ENCODE measurements at regions not wholly inside any gene's neighbourhood (a gene's known extent, or its start where the extent isn't known, plus 50 kb on each side); places are given as distances from the start of the nearest gene placed in this dataset.
"Not testable (repeated sequence)": the region's sequence is repeated elsewhere in the genome, so short reads cannot be mapped to it uniquely, and the experiment has no call there.

DNA sequence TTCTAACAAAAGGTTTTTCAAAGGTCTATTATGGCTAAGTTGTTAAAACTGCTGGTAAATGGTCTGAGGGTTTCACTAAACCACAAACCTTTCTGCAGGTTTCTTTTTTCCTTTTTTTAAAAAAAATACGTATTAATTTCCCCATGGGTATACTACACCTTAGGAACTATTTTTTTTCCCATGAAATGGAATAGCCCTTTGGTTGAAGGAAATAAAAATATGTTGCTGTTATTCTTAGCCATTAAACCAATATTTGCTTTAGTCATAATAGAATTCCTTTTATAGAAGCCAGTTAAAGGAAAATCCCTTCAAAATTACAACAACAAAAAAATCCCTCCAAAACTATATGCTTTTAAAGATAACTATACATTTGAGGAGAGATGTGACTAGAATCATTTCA, 1303.3 kb downstream of the ROBO2 start:
- Mint-ChIP-seq H3K4me1 (no peaks in the 10 kb centered on the region), H3K36me3 (no peaks in the 10 kb centered on the region), H3K9me3 (peaks cover 4 to 12% (median 6%) of the 10 kb centered on the region in 7 donors), H3K27me3 (ENCODE audit: low read depth in 3 of 3) (peaks cover 0 to 2% (median 0%) of the 10 kb centered on the region in 3 donors), H3K4me3 (no peak overlapping the region), H3K27ac (no peak overlapping the region)
- H3K36me3 ChIP-seq (replicated peaks in 1 of 2; ENCODE audit: control insufficient read depth in 1 of 2, insufficient read depth in 2 of 2, low read length in 2 of 2) = no peaks in the 10 kb centered on the region
- H3K9me3 ChIP-seq (replicated peaks in 1 of 2; ENCODE audit: control insufficient read depth in 1 of 2, insufficient read depth in 1 of 2, low read length in 2 of 2) = peaks cover 8 to 9% of the 10 kb centered on the region in 2 donors
- H2AFZ ChIP-seq (ENCODE audit: insufficient read depth, low read depth, low read length, poor library complexity, severe bottlenecking) = no peak overlapping the region
- intact Hi-C loops (cut with micrococcal nuclease) = no loop called here
- TF ChIP-seq, protein P1, sequence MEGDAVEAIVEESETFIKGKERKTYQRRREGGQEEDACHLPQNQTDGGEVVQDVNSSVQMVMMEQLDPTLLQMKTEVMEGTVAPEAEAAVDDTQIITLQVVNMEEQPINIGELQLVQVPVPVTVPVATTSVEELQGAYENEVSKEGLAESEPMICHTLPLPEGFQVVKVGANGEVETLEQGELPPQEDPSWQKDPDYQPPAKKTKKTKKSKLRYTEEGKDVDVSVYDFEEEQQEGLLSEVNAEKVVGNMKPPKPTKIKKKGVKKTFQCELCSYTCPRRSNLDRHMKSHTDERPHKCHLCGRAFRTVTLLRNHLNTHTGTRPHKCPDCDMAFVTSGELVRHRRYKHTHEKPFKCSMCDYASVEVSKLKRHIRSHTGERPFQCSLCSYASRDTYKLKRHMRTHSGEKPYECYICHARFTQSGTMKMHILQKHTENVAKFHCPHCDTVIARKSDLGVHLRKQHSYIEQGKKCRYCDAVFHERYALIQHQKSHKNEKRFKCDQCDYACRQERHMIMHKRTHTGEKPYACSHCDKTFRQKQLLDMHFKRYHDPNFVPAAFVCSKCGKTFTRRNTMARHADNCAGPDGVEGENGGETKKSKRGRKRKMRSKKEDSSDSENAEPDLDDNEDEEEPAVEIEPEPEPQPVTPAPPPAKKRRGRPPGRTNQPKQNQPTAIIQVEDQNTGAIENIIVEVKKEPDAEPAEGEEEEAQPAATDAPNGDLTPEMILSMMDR (IDR thresholded peaks at IDR 0.05) = no peak
- WGBS (ENCODE audit: insufficient coverage) = no CpG with 5 or more reads among the region's 1 CpG
- no peaks in the 10 kb centered on the region for H3K27me3 ChIP-seq (ENCODE audit: control insufficient read depth in 2 of 2, insufficient read depth in 2 of 2, low read length in 2 of 2)
- no peaks in the 10 kb centered on the region for H4K20me1 ChIP-seq (ENCODE audit: insufficient read depth, low read length)
- no peak overlapping the region for H3K4me3 ChIP-seq (replicated peaks in 1 of 3; ENCODE audit: low read depth in 2 of 3, low read length in 3 of 3)
- no peaks in the 10 kb centered on the region for H3K4me1 ChIP-seq (ENCODE audit: control insufficient read depth in 1 of 2, insufficient read depth in 2 of 2, low read length in 2 of 2)
- no peak for DNase-seq
- no peak overlapping the region for H3K4me2 ChIP-seq (replicated peaks; ENCODE audit: extremely low read depth, low read length, poor library complexity, severe bottlenecking)
- no peaks in the 10 kb centered on the region for H3K79me2 ChIP-seq (ENCODE audit: insufficient read depth, low read length)
- H3K27ac ChIP-seq (ENCODE audit: low read depth in 1 of 2, low read length in 2 of 2) = no peak overlapping the region
- H3K9ac ChIP-seq (ENCODE audit: insufficient read depth, low read length, poor library complexity, severe bottlenecking) = no peak overlapping the region

DNA sequence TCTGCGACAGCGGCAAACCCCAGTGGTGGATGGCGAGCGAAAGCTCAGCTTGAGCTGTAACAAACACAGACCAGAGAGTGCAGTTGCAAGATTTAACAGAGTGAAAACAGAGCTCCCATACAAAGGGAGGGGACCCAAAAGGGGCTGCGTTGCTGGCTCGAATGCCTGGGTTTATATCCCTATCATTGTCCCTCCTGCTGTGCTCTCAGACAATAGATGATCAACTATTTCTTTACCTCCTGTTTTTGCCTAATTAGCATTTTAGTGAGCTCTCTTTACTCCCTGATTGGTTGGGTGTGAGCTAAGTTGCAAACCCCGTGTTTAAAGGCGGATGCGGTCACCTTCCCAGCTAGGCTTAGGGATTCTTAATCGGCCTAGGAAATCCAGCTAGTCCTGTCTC, 1304.4 kb downstream of the ROBO2 start:
- H3K27ac Mint-ChIP-seq = peak overlapping the region in 1 of 7 donors; percentile 64
- H3K4me3 ChIP-seq (replicated peaks in 1 of 3; ENCODE audit: low read depth in 2 of 3, low read length in 3 of 3); H3K4me2 ChIP-seq (replicated peaks; ENCODE audit: extremely low read depth, low read length, poor library complexity, severe bottlenecking); H2AFZ ChIP-seq (ENCODE audit: insufficient read depth, low read depth, low read length, poor library complexity, severe bottlenecking); H3K79me2 ChIP-seq (ENCODE audit: insufficient read depth, low read length); H3K4me3 Mint-ChIP-seq; H3K36me3 Mint-ChIP-seq; DNase-seq; H3K27me3 Mint-ChIP-seq (ENCODE audit: low read depth in 3 of 3); H3K4me1 ChIP-seq (ENCODE audit: control insufficient read depth in 1 of 2, insufficient read depth in 2 of 2, low read length in 2 of 2); H4K20me1 ChIP-seq (ENCODE audit: insufficient read depth, low read length); H3K4me1 Mint-ChIP-seq; H3K27me3 ChIP-seq (ENCODE audit: control insufficient read depth in 2 of 2, insufficient read depth in 2 of 2, low read length in 2 of 2); H3K9me3 ChIP-seq (replicated peaks in 1 of 2; ENCODE audit: control insufficient read depth in 1 of 2, insufficient read depth in 1 of 2, low read length in 2 of 2); intact Hi-C loops (cut with micrococcal nuclease); H3K9ac ChIP-seq (ENCODE audit: insufficient read depth, low read length, poor library complexity, severe bottlenecking); H3K36me3 ChIP-seq (replicated peaks in 1 of 2; ENCODE audit: control insufficient read depth in 1 of 2, insufficient read depth in 2 of 2, low read length in 2 of 2); H3K27ac ChIP-seq (ENCODE audit: low read depth in 1 of 2, low read length in 2 of 2): not testable (repeated sequence)
- WGBS (ENCODE audit: insufficient coverage) = no CpG with 5 or more reads among the region's 10 CpGs
- peaks cover 4 to 12% (median 6%) of the 10 kb centered on the region in 7 donors for H3K9me3 Mint-ChIP-seq

Measured in CD14-positive monocyte (primary cell).